Esophagus squamous epithelium (tissue), 4 donors: ENCODE measurements at regions not wholly inside any gene's neighbourhood (a gene's known extent, or its start where the extent isn't known, plus 50 kb on each side); places are given as distances from the start of the nearest gene placed in this dataset.

Experiments used
- CTCF ChIP-seq, 6 experiments: fragments of 450-650 bp in 4 of 6; fragments of 200-600 bp in 2 of 6; sonication (generic) in 2 of 6; IDR thresholded peaks; one replicate each; pipeline ENCODE4 v1.5.1; 2016 to 2019; ENCODE audit warnings: antibody characterized with exemption in 6 of 6, mild to moderate bottlenecking in 4 of 6, moderate library complexity in 4 of 6
- POLR2A ChIP-seq, 4 donors: fragments of 450-650 bp; IDR thresholded peaks; one replicate each; pipeline ENCODE4 v1.6.1; 2017; ENCODE audit warnings: antibody characterized with exemption in 4 of 4, mild to moderate bottlenecking in 4 of 4, moderate library complexity in 3 of 4

GRCh38 chr14:34018564-34019244, 67.8 kb upstream of the EGLN3 start:
- TF ChIP-seq CTCF (IDR thresholded peaks at IDR 0.05), result no peak
- TF ChIP-seq POLR2A (IDR thresholded peaks at IDR 0.05), result no peak
